CD4-positive, alpha-beta T cell (primary cell): ENCODE measurements at regions not wholly inside any gene's neighbourhood (a gene's known extent, or its start where the extent isn't known, plus 50 kb on each side); places are given as distances from the start of the nearest gene placed in this dataset.

Experiments used
- ATAC-seq: fragments of 200-7000 bp; cut with Tn5 transposase; one replicate; pipeline ENCODE4 v1.10.0; 2022; ENCODE audit warnings: mild to moderate bottlenecking; ENCODE audit not compliant: poor library complexity
- CTCF ChIA-PET: fragments of 350-600 bp; sonication (Branson Sonifier 250); formaldehyde crosslinking; loops from one replicate; lab custom pipeline; 2021; ENCODE audit warnings: antibody characterized with exemption, inconsistent platforms; lab: Charles Lee
- POLR2A ChIA-PET: fragments of 350-600 bp; sonication (Branson Sonifier 250); formaldehyde crosslinking; loops from one replicate; lab custom pipeline; 2021; ENCODE audit warnings: antibody characterized with exemption, inconsistent platforms; lab: Charles Lee
- DNase-seq, 14 experiments: peaks; one replicate each; pipeline ENCODE4 v3.0.0-alpha.2; 2013 to 2020; ENCODE audit warnings: mixed read lengths in 2 of 14
- H3K27ac ChIP-seq, 2 donors: one replicate each; pipeline versions ENCODE4 v1.5.1 to v1.7.0; 2013; ENCODE audit warnings: low read length in 2 of 2, low read depth in 1 of 2, mild to moderate bottlenecking in 1 of 2
- H3K27me3 ChIP-seq, 2 experiments: 1 replicate in 1 of 2; 2 replicates in 1 of 2; pipeline versions ENCODE4 v1.6.1 to v1.7.0; 2013; ENCODE audit warnings: low read length in 2 of 2, control low read depth in 1 of 2, mild to moderate bottlenecking in 1 of 2, moderate library complexity in 1 of 2; ENCODE audit not compliant: insufficient read depth in 2 of 2, control insufficient read depth in 1 of 2
- H3K36me3 ChIP-seq: one replicate; pipeline ENCODE4 v1.6.1; 2013; ENCODE audit warnings: low read length, control low read depth; ENCODE audit not compliant: insufficient read depth
- H3K4me1 ChIP-seq: one replicate; pipeline ENCODE4 v1.6.1; 2013; ENCODE audit warnings: low read length, control low read depth; ENCODE audit not compliant: insufficient read depth
- H3K4me3 ChIP-seq: one replicate; pipeline ENCODE4 v1.5.1; 2013; ENCODE audit warnings: mild to moderate bottlenecking, low read length, moderate library complexity
- H3K9me3 ChIP-seq, 2 experiments: 1 replicate in 1 of 2; 2 replicates in 1 of 2; pipeline versions ENCODE4 v1.6.1 to v1.7.0; 2013; ENCODE audit warnings: low read length in 2 of 2, mild to moderate bottlenecking in 2 of 2, control low read depth in 1 of 2, moderate library complexity in 1 of 2; ENCODE audit not compliant: control insufficient read depth in 1 of 2, insufficient read depth in 1 of 2
- H3K27ac Mint-ChIP-seq: one replicate; pipeline ENCODE4 v1.8.0; 2020; ENCODE audit warnings: mixed read lengths
- H3K27me3 Mint-ChIP-seq: one replicate; pipeline ENCODE4 v1.8.0; 2021; ENCODE audit warnings: mixed read lengths
- H3K36me3 Mint-ChIP-seq: one replicate; pipeline ENCODE4 v1.8.0; 2021; ENCODE audit warnings: low read depth, mixed read lengths
- H3K4me1 Mint-ChIP-seq: one replicate; pipeline ENCODE4 v1.8.0; 2021; ENCODE audit warnings: low read depth, mixed read lengths
- H3K4me3 Mint-ChIP-seq: one replicate; pipeline ENCODE4 v1.8.0; 2020; ENCODE audit warnings: mild to moderate bottlenecking, mixed read lengths
- H3K9me3 Mint-ChIP-seq: one replicate; pipeline ENCODE4 v1.8.0; 2020; ENCODE audit warnings: mixed read lengths
- intact Hi-C, 2 experiments: fragments of 100-400 bp; cut with DNase I in 1 of 2; cut with micrococcal nuclease in 1 of 2; formaldehyde crosslinking; loops; one replicate each; pipeline versions ENCODE4 v1.15.1 to v1.9.0; 2023 to 2025; cut with DNase I, micrococcal nuclease
- TF ChIP-seq, protein P1 (sequence below): fragments of 200-600 bp; IDR thresholded peaks from one replicate; pipeline ENCODE4 v1.8.0; 2022; ENCODE audit warnings: antibody characterized with exemption, mild to moderate bottlenecking

DNA sequence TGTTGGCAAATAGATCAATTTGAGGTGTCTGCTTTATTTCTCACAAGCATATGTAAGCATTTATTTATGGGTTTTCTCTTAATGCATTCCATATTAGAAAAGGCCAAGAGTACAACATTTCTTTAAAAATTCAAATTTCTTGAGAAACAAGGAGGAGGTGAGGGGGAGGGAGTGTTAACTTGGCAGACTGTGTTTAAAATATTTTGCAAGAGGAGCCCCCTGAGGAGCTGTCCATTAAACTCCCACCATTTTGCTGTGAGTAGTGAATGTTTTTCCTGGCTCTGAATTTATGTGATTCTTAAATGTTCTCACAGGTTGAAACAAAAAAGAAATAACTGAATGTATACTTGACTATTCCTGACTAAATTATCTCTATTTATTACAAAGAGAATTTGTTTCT, 363.8 kb downstream of the PTPRC start:
- intact Hi-C loops, result no loop called here
- no peak overlapping the region for H3K4me3 Mint-ChIP-seq
- Histone ChIP-seq H3K36me3 (no peaks in the 10 kb centered on the region), H3K4me3 (no peak overlapping the region), H3K27me3 (no peaks in the 10 kb centered on the region), H3K9me3 (no peaks in the 10 kb centered on the region), H3K27ac (no peak overlapping the region), H3K4me1 (no peaks in the 10 kb centered on the region)
- no peaks in the 10 kb centered on the region for H3K9me3 Mint-ChIP-seq
- TF ChIP-seq, protein P1, sequence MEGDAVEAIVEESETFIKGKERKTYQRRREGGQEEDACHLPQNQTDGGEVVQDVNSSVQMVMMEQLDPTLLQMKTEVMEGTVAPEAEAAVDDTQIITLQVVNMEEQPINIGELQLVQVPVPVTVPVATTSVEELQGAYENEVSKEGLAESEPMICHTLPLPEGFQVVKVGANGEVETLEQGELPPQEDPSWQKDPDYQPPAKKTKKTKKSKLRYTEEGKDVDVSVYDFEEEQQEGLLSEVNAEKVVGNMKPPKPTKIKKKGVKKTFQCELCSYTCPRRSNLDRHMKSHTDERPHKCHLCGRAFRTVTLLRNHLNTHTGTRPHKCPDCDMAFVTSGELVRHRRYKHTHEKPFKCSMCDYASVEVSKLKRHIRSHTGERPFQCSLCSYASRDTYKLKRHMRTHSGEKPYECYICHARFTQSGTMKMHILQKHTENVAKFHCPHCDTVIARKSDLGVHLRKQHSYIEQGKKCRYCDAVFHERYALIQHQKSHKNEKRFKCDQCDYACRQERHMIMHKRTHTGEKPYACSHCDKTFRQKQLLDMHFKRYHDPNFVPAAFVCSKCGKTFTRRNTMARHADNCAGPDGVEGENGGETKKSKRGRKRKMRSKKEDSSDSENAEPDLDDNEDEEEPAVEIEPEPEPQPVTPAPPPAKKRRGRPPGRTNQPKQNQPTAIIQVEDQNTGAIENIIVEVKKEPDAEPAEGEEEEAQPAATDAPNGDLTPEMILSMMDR, result no peak
- no peaks in the 10 kb centered on the region for H3K4me1 Mint-ChIP-seq
- ChIA-PET CTCF (no interaction called here), POLR2A (no interaction called here)
- no peak overlapping the region for H3K27ac Mint-ChIP-seq
- H3K36me3 Mint-ChIP-seq, result no peaks in the 10 kb centered on the region
- DNase-seq, result no peak
- no peak for ATAC-seq
- no peaks in the 10 kb centered on the region for H3K27me3 Mint-ChIP-seq

DNA sequence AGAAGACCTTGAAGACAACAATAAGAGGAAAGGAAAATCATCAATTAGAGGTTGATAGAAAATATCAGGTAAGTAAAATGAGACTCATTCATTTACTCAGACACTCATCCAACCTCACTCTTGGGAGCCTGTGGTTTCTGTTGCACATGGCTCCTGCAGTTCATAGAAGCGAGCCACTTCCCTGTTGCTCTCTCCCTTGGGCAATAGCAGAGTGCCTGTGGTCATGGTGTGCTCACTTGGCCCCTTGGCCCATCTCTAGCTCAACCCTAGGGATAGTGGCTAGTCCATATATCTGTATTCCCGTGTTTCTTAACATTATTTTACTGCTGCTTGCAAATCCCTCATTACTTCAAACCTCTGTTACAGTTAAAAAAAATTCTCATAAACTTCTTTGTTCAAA, 368.6 kb downstream of the PTPRC start:
- ChIA-PET POLR2A (no interaction called here), CTCF (no interaction called here)
- peaks cover 8% of the 10 kb centered on the region for H3K4me1 ChIP-seq
- H3K27me3 ChIP-seq, result no peaks in the 10 kb centered on the region
- Mint-ChIP-seq H3K27me3 (no peaks in the 10 kb centered on the region), H3K9me3 (no peaks in the 10 kb centered on the region), H3K27ac (no peak overlapping the region), H3K36me3 (no peaks in the 10 kb centered on the region), H3K4me3 (no peak overlapping the region), H3K4me1 (peaks cover 26% of the 10 kb centered on the region)
- H3K9me3 ChIP-seq, result no peaks in the 10 kb centered on the region
- no peaks in the 10 kb centered on the region for H3K36me3 ChIP-seq
- intact Hi-C loops, result no loop called here
- ATAC-seq (no peak), DNase-seq (no peak)
- H3K27ac ChIP-seq, result no peak overlapping the region
- TF ChIP-seq, protein P1, result no peak
- no peak overlapping the region for H3K4me3 ChIP-seq

DNA sequence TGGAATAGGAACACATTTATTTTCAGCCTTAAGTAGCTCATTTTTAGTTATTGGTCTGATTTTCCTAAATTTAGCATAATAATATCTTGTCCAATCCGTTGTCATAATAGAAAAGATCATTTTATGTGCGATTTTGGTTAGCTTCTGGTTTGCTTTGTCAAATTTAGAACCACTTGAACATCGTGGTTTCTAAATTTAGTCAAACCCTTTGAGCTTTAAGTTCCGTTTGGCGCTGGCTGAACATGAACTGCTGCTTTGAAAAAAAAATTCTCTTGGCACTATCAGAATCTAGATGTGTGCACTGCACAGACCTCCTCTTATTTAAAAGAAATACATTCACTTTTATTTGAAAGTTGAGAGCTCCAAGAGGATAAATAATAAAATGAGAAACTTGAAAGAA, 370.6 kb downstream of the PTPRC start:
- ATAC-seq, result no peak
- H3K4me3 Mint-ChIP-seq, result peak overlapping the region; percentile 14

More for the DNA sequence above, 370.6 kb downstream of the PTPRC start:
- Mint-ChIP-seq H3K27ac (no peak overlapping the region), H3K4me1 (peaks cover 27% of the 10 kb centered on the region), H3K9me3 (no peaks in the 10 kb centered on the region), H3K36me3 (no peaks in the 10 kb centered on the region), H3K27me3 (no peaks in the 10 kb centered on the region)
- H3K27me3 ChIP-seq, result no peaks in the 10 kb centered on the region
- CTCF ChIA-PET, result interaction anchor here (1.0 kb wide), 1 partner anchor 8 kb away, joined by 5 read pairs; no protein-coding TSS in a partner anchor
- TF ChIP-seq, protein P1, result no peak
- H3K4me1 ChIP-seq, result peaks cover 8% of the 10 kb centered on the region
- peak in 3 of 14 experiments; percentile 3 to 15 (median 10) for DNase-seq
- POLR2A ChIA-PET, result interaction anchor here (0.7 to 1.1 kb wide), 3 partner anchors 10 to 72 kb away, joined by 3 to 4 read pairs (median 3); no protein-coding TSS in a partner anchor
- no peak overlapping the region for H3K27ac ChIP-seq
- H3K36me3 ChIP-seq, result no peaks in the 10 kb centered on the region
- H3K4me3 ChIP-seq, result no peak overlapping the region
- H3K9me3 ChIP-seq, result no peaks in the 10 kb centered on the region
- intact Hi-C loops, result no loop called here
